ENCODE measurements at regions not wholly inside any gene's neighbourhood (a gene's known extent, or its start where the extent isn't known, plus 50 kb on each side); places are given as distances from the start of the nearest gene placed in this dataset.
A peak's percentile ranks its signal among the peaks of the same experiment; 100 is the strongest.
"Not testable (repeated sequence)": the region's sequence is repeated elsewhere in the genome, so short reads cannot be mapped to it uniquely, and the experiment has no call there.

- peak in 1 of 2 donors; percentile 16 for DNase-seq
- no peaks in the 10 kb centered on the region for H3K4me1 ChIP-seq (ENCODE audit: control insufficient read depth, insufficient read depth, low read length)
- H3K27me3 ChIP-seq (ENCODE audit: control insufficient read depth, insufficient read depth, low read length), result no peaks in the 10 kb centered on the region
- H3K36me3 ChIP-seq (ENCODE audit: control insufficient read depth, insufficient read depth, low read length), result no peaks in the 10 kb centered on the region
- no CpG with 5 or more reads among the region's 1 CpG for WGBS (ENCODE audit: insufficient coverage, low lambda C conversion rate)
- no peak overlapping the region for H3K27ac ChIP-seq (ENCODE audit: low read length)
- no peak overlapping the region for H3K4me3 ChIP-seq (ENCODE audit: low read length)
- H3K9me3 ChIP-seq (ENCODE audit: control insufficient read depth, low read depth, low read length), result no peaks in the 10 kb centered on the region
These were observed 302.9 kb upstream of the PAPPA start for GRCh38 chr9:115850548-115851304.

- no peak overlapping the region for H3K27ac ChIP-seq (ENCODE audit: low read length)
These were observed 298.0 kb upstream of the PAPPA start for GRCh38 chr9:115855458-115856133.

GRCh38 chr9:115858421-115858820 lies 295.2 kb upstream of the PAPPA start:
- DNase-seq; H3K36me3 ChIP-seq (ENCODE audit: control insufficient read depth, insufficient read depth, low read length); H3K27ac ChIP-seq (ENCODE audit: low read length); H3K27me3 ChIP-seq (ENCODE audit: control insufficient read depth, insufficient read depth, low read length); H3K9me3 ChIP-seq (ENCODE audit: control insufficient read depth, low read depth, low read length); H3K4me3 ChIP-seq (ENCODE audit: low read length); H3K4me1 ChIP-seq (ENCODE audit: control insufficient read depth, insufficient read depth, low read length): not testable (repeated sequence)
- WGBS (ENCODE audit: insufficient coverage, low lambda C conversion rate), result no CpG with 5 or more reads among the region's 1 CpG

More at GRCh38 chr9:115855458-115856133, 298.0 kb upstream of the PAPPA start:
- Histone ChIP-seq H3K4me1 (ENCODE audit: control insufficient read depth, insufficient read depth, low read length) (no peaks in the 10 kb centered on the region), H3K36me3 (ENCODE audit: control insufficient read depth, insufficient read depth, low read length) (no peaks in the 10 kb centered on the region), H3K27me3 (ENCODE audit: control insufficient read depth, insufficient read depth, low read length) (no peaks in the 10 kb centered on the region), H3K4me3 (ENCODE audit: low read length) (no peak overlapping the region), H3K9me3 (ENCODE audit: control insufficient read depth, low read depth, low read length) (no peaks in the 10 kb centered on the region)
- no peak for DNase-seq

GRCh38 chr9:115862021-115862420 lies 291.6 kb upstream of the PAPPA start:
- no CpG with 5 or more reads among the region's 3 CpGs for WGBS (ENCODE audit: insufficient coverage, low lambda C conversion rate)

GRCh38 chr9:115864581-115864980 lies 289.0 kb upstream of the PAPPA start:
- DNase-seq, result no peak
- no peaks in the 10 kb centered on the region for H3K9me3 ChIP-seq (ENCODE audit: control insufficient read depth, low read depth, low read length)

More at GRCh38 chr9:115862021-115862420, 291.6 kb upstream of the PAPPA start:
- H3K36me3 ChIP-seq (ENCODE audit: control insufficient read depth, insufficient read depth, low read length), result no peaks in the 10 kb centered on the region
- no peak for DNase-seq
- H3K9me3 ChIP-seq (ENCODE audit: control insufficient read depth, low read depth, low read length), result no peaks in the 10 kb centered on the region
- no peaks in the 10 kb centered on the region for H3K4me1 ChIP-seq (ENCODE audit: control insufficient read depth, insufficient read depth, low read length)
- no peak overlapping the region for H3K27ac ChIP-seq (ENCODE audit: low read length)
- H3K27me3 ChIP-seq (ENCODE audit: control insufficient read depth, insufficient read depth, low read length), result no peaks in the 10 kb centered on the region
- H3K4me3 ChIP-seq (ENCODE audit: low read length), result no peak overlapping the region

GRCh38 chr9:115867326-115867725 lies 286.3 kb upstream of the PAPPA start:
- no peaks in the 10 kb centered on the region for H3K4me1 ChIP-seq (ENCODE audit: control insufficient read depth, insufficient read depth, low read length)
- DNase-seq, result no peak
- no peaks in the 10 kb centered on the region for H3K36me3 ChIP-seq (ENCODE audit: control insufficient read depth, insufficient read depth, low read length)
- no peaks in the 10 kb centered on the region for H3K27me3 ChIP-seq (ENCODE audit: control insufficient read depth, insufficient read depth, low read length)
- no peak overlapping the region for H3K4me3 ChIP-seq (ENCODE audit: low read length)
- no peaks in the 10 kb centered on the region for H3K9me3 ChIP-seq (ENCODE audit: control insufficient read depth, low read depth, low read length)
- H3K27ac ChIP-seq (ENCODE audit: low read length), result no peak overlapping the region

More at GRCh38 chr9:115864581-115864980, 289.0 kb upstream of the PAPPA start:
- Histone ChIP-seq H3K4me3 (ENCODE audit: low read length) (no peak overlapping the region), H3K27me3 (ENCODE audit: control insufficient read depth, insufficient read depth, low read length) (no peaks in the 10 kb centered on the region), H3K4me1 (ENCODE audit: control insufficient read depth, insufficient read depth, low read length) (no peaks in the 10 kb centered on the region), H3K27ac (ENCODE audit: low read length) (no peak overlapping the region), H3K36me3 (ENCODE audit: control insufficient read depth, insufficient read depth, low read length) (no peaks in the 10 kb centered on the region)

- Histone ChIP-seq H3K36me3 (ENCODE audit: control insufficient read depth, insufficient read depth, low read length) (no peaks in the 10 kb centered on the region), H3K9me3 (ENCODE audit: control insufficient read depth, low read depth, low read length) (no peaks in the 10 kb centered on the region), H3K27me3 (ENCODE audit: control insufficient read depth, insufficient read depth, low read length) (no peaks in the 10 kb centered on the region), H3K4me1 (ENCODE audit: control insufficient read depth, insufficient read depth, low read length) (no peaks in the 10 kb centered on the region), H3K27ac (ENCODE audit: low read length) (no peak overlapping the region), H3K4me3 (ENCODE audit: low read length) (no peak overlapping the region)
- no peak for DNase-seq
- no CpG with 5 or more reads among the region's 3 CpGs for WGBS (ENCODE audit: insufficient coverage, low lambda C conversion rate)
These were observed 275.6 kb upstream of the PAPPA start for GRCh38 chr9:115877852-115878438.

- Histone ChIP-seq H3K4me1 (ENCODE audit: control insufficient read depth, insufficient read depth, low read length) (no peaks in the 10 kb centered on the region), H3K27me3 (ENCODE audit: control insufficient read depth, insufficient read depth, low read length) (peaks cover under 1% of the 10 kb centered on the region), H3K9me3 (ENCODE audit: control insufficient read depth, low read depth, low read length) (no peaks in the 10 kb centered on the region), H3K36me3 (ENCODE audit: control insufficient read depth, insufficient read depth, low read length) (no peaks in the 10 kb centered on the region), H3K4me3 (ENCODE audit: low read length) (no peak overlapping the region), H3K27ac (ENCODE audit: low read length) (no peak overlapping the region)
- no CpG with 5 or more reads among the region's 3 CpGs for WGBS (ENCODE audit: insufficient coverage, low lambda C conversion rate)
- no peak for DNase-seq
These were observed 274.1 kb upstream of the PAPPA start for GRCh38 chr9:115879451-115879850.

- Histone ChIP-seq H3K27me3 (ENCODE audit: control insufficient read depth, insufficient read depth, low read length) (peaks cover 3% of the 10 kb centered on the region), H3K27ac (ENCODE audit: low read length) (no peak overlapping the region), H3K9me3 (ENCODE audit: control insufficient read depth, low read depth, low read length) (no peaks in the 10 kb centered on the region), H3K4me1 (ENCODE audit: control insufficient read depth, insufficient read depth, low read length) (no peaks in the 10 kb centered on the region), H3K36me3 (ENCODE audit: control insufficient read depth, insufficient read depth, low read length) (no peaks in the 10 kb centered on the region), H3K4me3 (ENCODE audit: low read length) (no peak overlapping the region)
- no peak for DNase-seq
- WGBS (ENCODE audit: insufficient coverage, low lambda C conversion rate), result 79% methylated on average over 2 of the region's 5 CpGs
These were observed 273.2 kb upstream of the PAPPA start for GRCh38 chr9:115880221-115880885.

- DNase-seq, result no peak
- no peaks in the 10 kb centered on the region for H3K36me3 ChIP-seq (ENCODE audit: control insufficient read depth, insufficient read depth, low read length)
- H3K27me3 ChIP-seq (ENCODE audit: control insufficient read depth, insufficient read depth, low read length), result peaks cover 3% of the 10 kb centered on the region
- H3K9me3 ChIP-seq (ENCODE audit: control insufficient read depth, low read depth, low read length), result no peaks in the 10 kb centered on the region
- H3K27ac ChIP-seq (ENCODE audit: low read length), result no peak overlapping the region
- no peak overlapping the region for H3K4me3 ChIP-seq (ENCODE audit: low read length)
- H3K4me1 ChIP-seq (ENCODE audit: control insufficient read depth, insufficient read depth, low read length), result no peaks in the 10 kb centered on the region
These were observed 270.7 kb upstream of the PAPPA start for GRCh38 chr9:115882911-115883310.

All from large intestine (tissue), 3 donors.